ENCODE measurements at regions not wholly inside any gene's neighbourhood (a gene's known extent, or its start where the extent isn't known, plus 50 kb on each side); places are given as distances from the start of the nearest gene placed in this dataset.

- TF ChIP-seq CTCF (conservative IDR thresholded peaks at IDR 0.05; ENCODE audit: low read length) (no peak), EZH2phosphoT487 (IDR thresholded peaks at IDR 0.05; ENCODE audit: borderline replicate concordance) (no peak)
Measured at GRCh38 chr2:219820767-219821166, 193.3 kb downstream of the SLC4A3 start.

Data from Loucy (cell line).